Subcutaneous abdominal adipose tissue (tissue), 5 donors: ENCODE measurements at regions not wholly inside any gene's neighbourhood (a gene's known extent, or its start where the extent isn't known, plus 50 kb on each side); places are given as distances from the start of the nearest gene placed in this dataset.
"Not testable (repeated sequence)": the region's sequence is repeated elsewhere in the genome, so short reads cannot be mapped to it uniquely, and the experiment has no call there.

Experiments used
- H3K27ac ChIP-seq: one replicate; pipeline ENCODE4 v1.7.0; 2013; ENCODE audit warnings: low read depth, mild to moderate bottlenecking, inconsistent platforms, low read length, moderate library complexity
- H3K27me3 ChIP-seq, 5 donors: one replicate each; pipeline ENCODE4 v1.7.0; 2013; ENCODE audit warnings: low read length in 5 of 5, inconsistent platforms in 1 of 5; ENCODE audit not compliant: control insufficient read depth in 5 of 5, insufficient read depth in 4 of 5
- H3K36me3 ChIP-seq, 5 donors: one replicate each; pipeline ENCODE4 v1.7.0; 2013; ENCODE audit warnings: low read length in 5 of 5; ENCODE audit not compliant: control insufficient read depth in 5 of 5, insufficient read depth in 5 of 5
- H3K4me1 ChIP-seq, 5 donors: one replicate each; pipeline ENCODE4 v1.7.0; 2013; ENCODE audit warnings: low read length in 5 of 5, mild to moderate bottlenecking in 3 of 5, moderate library complexity in 1 of 5; ENCODE audit not compliant: control insufficient read depth in 5 of 5, insufficient read depth in 5 of 5
- H3K4me3 ChIP-seq, 5 donors: one replicate each; pipeline ENCODE4 v1.7.0; 2013; ENCODE audit warnings: low read length in 5 of 5, low read depth in 1 of 5
- H3K9ac ChIP-seq, 5 donors: one replicate each; pipeline ENCODE4 v1.7.0; 2013; ENCODE audit warnings: low read length in 5 of 5, mild to moderate bottlenecking in 4 of 5, moderate library complexity in 3 of 5
- H3K9me3 ChIP-seq, 5 donors: one replicate each; pipeline ENCODE4 v1.7.0; 2013; ENCODE audit warnings: low read length in 5 of 5; ENCODE audit not compliant: control insufficient read depth in 5 of 5
- donor health status: healthy.
- donor health status: healthy.
- donor health status: healthy.
- donor health status: healthy.
- donor health status: healthy.

GRCh38 chr1:234782105-234782751 lies 172.2 kb upstream of the IRF2BP2 start:
- Histone ChIP-seq H3K27ac (no peak overlapping the region), H3K36me3 (no peaks in the 10 kb centered on the region), H3K4me1 (peaks cover 0 to 7% (median under 1%) of the 10 kb centered on the region in 5 donors), H3K9me3 (no peaks in the 10 kb centered on the region), H3K4me3 (no peak overlapping the region), H3K27me3 (peaks cover 19 to 51% (median 36%) of the 10 kb centered on the region in 5 donors), H3K9ac (no peak overlapping the region)

DNA sequence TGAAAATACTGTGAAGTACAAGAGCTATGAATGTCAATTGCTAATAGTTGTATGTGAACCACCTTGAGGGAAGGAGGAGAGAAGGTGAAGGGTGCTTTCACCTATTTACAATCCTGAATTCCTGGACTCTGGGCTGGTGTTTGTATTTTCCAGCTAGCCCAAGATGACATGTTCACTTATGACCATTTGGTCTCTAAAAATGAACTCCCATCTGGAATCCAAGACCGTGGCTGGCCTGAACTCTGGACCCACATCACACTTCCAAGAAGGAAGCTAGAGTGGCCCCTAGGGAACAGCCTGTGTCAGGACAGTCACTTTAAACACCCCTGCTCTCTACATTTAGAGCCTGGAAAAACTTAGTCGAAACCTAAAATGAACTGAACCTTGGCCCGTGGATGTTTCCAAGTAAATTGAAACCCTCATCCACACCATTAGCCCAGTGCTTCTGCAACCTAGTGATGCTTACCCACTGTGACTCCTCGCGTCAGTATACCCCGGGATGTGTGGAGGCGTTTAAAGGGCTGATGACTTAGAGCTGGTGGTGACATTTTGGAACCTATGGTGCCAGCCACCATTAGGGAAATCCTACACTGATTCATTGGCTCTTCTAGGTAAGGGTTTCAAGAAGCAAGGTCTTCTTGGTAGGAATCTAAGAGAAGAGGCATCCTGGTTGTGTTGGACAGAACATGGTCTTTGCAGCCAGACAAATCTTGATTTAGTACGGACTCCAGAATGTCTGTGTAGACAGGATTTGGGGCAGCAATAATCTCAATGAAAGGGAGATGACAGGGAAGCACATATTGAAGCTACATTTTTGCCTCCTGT lies 171.5 kb upstream of the IRF2BP2 start:
- H3K27me3 ChIP-seq, result peaks cover 23 to 59% (median 36%) of the 10 kb centered on the region in 5 donors
- no peak overlapping the region for H3K9ac ChIP-seq
- peaks cover 4 to 13% (median 6%) of the 10 kb centered on the region in 5 donors for H3K4me1 ChIP-seq
- no peak overlapping the region for H3K4me3 ChIP-seq
- H3K27ac ChIP-seq, result no peak overlapping the region
- no peaks in the 10 kb centered on the region for H3K9me3 ChIP-seq
- H3K36me3 ChIP-seq, result no peaks in the 10 kb centered on the region

DNA sequence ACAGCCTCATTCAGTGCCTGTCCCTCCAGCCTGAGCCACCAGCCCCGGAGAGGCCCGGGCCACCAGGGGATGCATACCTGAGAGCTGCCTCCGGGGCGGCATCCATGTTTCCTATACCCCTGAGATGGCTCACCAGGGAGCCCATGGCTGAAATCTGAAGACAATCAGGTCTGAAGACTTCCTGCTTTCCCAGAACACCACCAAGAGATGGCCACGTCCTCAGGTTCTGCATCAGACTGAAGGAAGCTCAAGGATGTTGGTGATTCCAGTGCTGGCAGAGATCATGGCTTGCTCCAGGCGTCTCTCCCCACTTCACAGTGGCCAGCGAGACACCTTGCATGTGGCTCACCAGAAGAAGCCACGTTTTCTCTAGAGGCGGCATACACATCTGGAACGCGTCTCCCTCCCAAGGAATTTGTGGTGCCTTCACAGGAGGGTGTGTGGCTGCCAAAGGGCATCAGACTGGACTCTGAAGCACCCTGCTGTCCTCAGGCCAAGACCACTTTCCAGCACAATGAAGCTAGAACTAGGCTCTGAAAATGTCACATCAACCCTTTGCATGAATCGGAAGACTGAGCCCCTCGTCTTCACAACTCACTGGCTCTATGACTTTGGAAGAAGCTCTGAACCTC lies 170.7 kb upstream of the IRF2BP2 start:
- Histone ChIP-seq H3K27ac (no peak overlapping the region), H3K27me3 (peaks cover 25 to 61% (median 36%) of the 10 kb centered on the region in 5 donors), H3K9me3 (peaks cover 0 to 6% (median 3%) of the 10 kb centered on the region in 5 donors)

DNA sequence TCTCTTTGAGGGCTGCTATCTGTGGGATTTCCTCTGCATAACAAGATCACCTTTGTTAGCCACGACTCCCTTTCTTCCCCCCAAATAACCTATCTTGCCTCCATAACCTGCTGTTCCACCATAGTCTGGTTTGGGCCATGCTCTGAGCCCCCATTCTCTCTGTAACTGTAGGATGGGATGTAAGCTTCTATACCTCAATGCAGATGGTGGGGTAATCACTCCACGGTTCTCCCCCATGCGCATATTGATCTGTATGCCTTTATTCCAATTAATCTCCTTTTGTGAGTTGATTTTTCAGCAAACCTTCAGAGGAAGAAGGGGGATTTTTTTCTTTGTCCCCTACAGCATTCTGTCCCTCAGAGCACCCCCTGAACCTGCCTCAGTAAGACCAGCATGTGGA lies 170.1 kb upstream of the IRF2BP2 start:
- H3K4me3 ChIP-seq, result no peak overlapping the region
- H3K27ac ChIP-seq, result no peak overlapping the region
- H3K9me3 ChIP-seq, result peaks cover 0 to 6% (median 3%) of the 10 kb centered on the region in 5 donors
- no peak overlapping the region for H3K9ac ChIP-seq
- H3K36me3 ChIP-seq, result no peaks in the 10 kb centered on the region
- peaks cover 25 to 61% (median 36%) of the 10 kb centered on the region in 5 donors for H3K27me3 ChIP-seq
- H3K4me1 ChIP-seq, result peaks cover 4 to 13% (median 6%) of the 10 kb centered on the region in 5 donors

More for the DNA sequence above, 170.7 kb upstream of the IRF2BP2 start:
- Histone ChIP-seq H3K4me1 (peaks cover 4 to 13% (median 6%) of the 10 kb centered on the region in 5 donors), H3K4me3 (no peak overlapping the region), H3K9ac (no peak overlapping the region), H3K36me3 (no peaks in the 10 kb centered on the region)

DNA sequence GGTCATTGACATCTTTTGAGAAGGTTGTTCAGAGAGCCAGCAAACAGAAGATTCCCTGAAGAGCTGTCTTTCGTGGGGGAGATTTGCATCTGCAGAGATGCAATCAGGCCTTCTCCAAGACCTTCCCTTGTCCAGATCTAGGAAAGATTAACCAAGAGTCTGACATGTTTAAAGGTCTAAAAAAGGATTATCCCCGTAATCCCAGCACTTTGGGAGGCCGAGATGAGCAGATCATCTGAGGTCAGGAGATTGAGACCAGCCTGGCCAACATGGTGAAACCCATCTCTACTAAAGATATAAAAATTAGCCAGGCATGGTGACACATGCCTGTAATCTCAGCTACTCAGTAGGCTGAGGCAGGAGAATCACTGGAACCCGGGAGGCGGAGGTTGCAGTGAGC lies 169.6 kb upstream of the IRF2BP2 start:
- not testable (repeated sequence) for H3K9me3 ChIP-seq, H3K4me3 ChIP-seq, H3K27ac ChIP-seq, H3K36me3 ChIP-seq, H3K9ac ChIP-seq
- Histone ChIP-seq H3K27me3 (peaks cover 25 to 61% (median 36%) of the 10 kb centered on the region in 5 donors), H3K4me1 (peaks cover 4 to 13% (median 6%) of the 10 kb centered on the region in 5 donors)

DNA sequence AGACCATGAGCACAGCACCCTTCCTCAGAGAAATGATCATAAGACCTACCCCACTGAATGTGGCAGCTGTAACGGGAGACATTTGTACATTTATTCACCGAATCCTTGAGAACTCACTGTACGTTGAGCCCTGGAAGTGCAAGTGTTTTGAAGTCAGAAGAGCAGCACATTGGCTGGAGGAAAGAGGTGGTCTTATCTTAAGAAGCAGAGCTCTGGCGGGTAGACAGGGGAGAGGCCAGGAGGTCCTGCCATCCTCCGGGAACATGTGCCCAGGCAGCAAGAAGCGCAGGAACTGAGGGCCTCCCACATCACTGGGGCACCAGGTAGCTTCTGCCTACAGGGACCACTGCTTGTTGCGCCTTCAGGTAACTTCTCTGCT lies 169.2 kb upstream of the IRF2BP2 start:
- no peaks in the 10 kb centered on the region for H3K36me3 ChIP-seq
- H3K9me3 ChIP-seq, result peaks cover 0 to 6% (median 3%) of the 10 kb centered on the region in 5 donors
- H3K27me3 ChIP-seq, result peaks cover 25 to 61% (median 36%) of the 10 kb centered on the region in 5 donors
- H3K27ac ChIP-seq, result no peak overlapping the region
- no peak overlapping the region for H3K4me3 ChIP-seq
- peaks cover 4 to 13% (median 6%) of the 10 kb centered on the region in 5 donors for H3K4me1 ChIP-seq
- no peak overlapping the region for H3K9ac ChIP-seq

DNA sequence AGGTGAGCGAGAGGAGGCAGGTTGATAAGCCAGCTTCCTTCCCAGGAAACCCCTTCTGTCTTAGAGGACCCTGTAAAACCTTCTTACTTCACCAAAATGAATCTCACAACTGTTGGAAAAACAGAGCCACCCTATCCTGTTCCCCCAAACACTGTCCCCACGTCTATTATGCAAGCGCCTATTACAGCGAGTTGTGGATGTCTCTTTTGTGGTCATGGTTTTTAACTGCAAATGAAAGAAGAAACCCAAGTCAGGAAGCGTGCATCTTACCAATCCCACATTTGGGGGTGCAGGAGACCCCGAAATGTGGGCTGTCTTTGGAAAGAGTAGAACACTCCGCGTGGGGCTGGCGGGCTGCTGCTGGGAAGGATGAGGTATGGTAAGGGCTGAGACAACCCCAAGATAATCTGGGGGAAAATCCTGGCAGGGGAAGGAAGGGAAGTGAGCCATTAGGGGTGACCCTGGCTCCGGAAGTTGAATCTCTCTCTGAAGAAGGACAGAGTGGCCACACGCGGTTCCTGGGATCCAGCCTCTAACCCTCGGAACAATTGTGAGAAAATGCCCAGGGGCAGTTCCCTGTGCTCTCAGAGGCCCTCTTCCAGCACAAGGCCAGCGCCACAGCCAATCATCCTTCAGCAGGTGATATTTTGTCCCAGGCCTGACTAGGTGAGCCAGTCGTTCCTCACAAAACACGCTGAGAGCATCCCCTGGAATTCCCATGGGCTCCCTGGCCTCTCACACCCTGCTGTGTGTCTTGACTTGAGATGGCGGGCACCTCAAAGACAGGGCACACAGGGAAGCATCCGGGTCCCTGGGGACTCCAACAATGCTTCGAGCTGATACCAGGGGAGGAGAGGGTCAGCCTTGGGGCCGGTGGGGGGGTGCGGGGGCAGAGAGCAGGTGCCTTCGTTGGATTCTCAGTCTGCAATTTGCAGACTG lies 168.5 kb upstream of the IRF2BP2 start:
- peaks cover 4 to 13% (median 6%) of the 10 kb centered on the region in 5 donors for H3K4me1 ChIP-seq
- peaks cover 0 to 6% (median 3%) of the 10 kb centered on the region in 5 donors for H3K9me3 ChIP-seq
- H3K36me3 ChIP-seq, result no peaks in the 10 kb centered on the region
- no peak overlapping the region for H3K4me3 ChIP-seq
- peaks cover 25 to 61% (median 36%) of the 10 kb centered on the region in 5 donors for H3K27me3 ChIP-seq
- H3K9ac ChIP-seq, result no peak overlapping the region
- H3K27ac ChIP-seq, result no peak overlapping the region

DNA sequence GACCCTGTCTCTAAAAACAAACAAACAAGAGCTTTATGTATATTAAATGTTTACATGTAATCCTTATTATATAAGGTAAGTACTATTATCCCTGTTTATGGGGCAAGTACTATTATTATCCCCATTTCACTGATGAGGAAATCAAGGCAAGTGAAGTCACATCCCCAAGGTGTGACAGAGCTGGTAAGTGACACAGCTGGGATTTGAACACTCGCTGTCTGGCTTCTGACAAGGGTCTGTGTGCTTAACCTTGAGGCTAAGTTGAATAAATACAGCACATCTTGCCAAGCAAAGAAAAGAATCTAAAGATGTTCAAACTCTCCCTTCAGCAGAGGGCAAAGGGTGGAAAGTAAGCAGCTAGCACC lies 167.9 kb upstream of the IRF2BP2 start:
- peaks cover 22 to 58% (median 36%) of the 10 kb centered on the region in 5 donors for H3K27me3 ChIP-seq

More for the DNA sequence above, 167.9 kb upstream of the IRF2BP2 start:
- H3K4me1 ChIP-seq, result peaks cover 4 to 13% (median 6%) of the 10 kb centered on the region in 5 donors
- H3K36me3 ChIP-seq, result no peaks in the 10 kb centered on the region
- H3K27ac ChIP-seq, result no peak overlapping the region
- H3K4me3 ChIP-seq, result no peak overlapping the region
- no peak overlapping the region for H3K9ac ChIP-seq
- H3K9me3 ChIP-seq, result peaks cover 0 to 6% (median 3%) of the 10 kb centered on the region in 5 donors
